Peyer's patch (tissue), 4 donors: ENCODE measurements at regions not wholly inside any gene's neighbourhood (a gene's known extent, or its start where the extent isn't known, plus 50 kb on each side); places are given as distances from the start of the nearest gene placed in this dataset.

ENCODE experiments used
- CTCF ChIP-seq, 6 experiments: fragments of 450-650 bp in 4 of 6; fragments of 200-600 bp in 2 of 6; sonication (generic) in 1 of 6; IDR thresholded peaks; one replicate each; pipeline ENCODE4 v1.5.1; 2017 to 2019; ENCODE audit warnings: antibody characterized with exemption in 6 of 6, mild to moderate bottlenecking in 3 of 6, moderate library complexity in 1 of 6
- POLR2A ChIP-seq, 2 donors: fragments of 450-650 bp; IDR thresholded peaks; one replicate each; pipeline ENCODE4 v1.5.1; 2017; ENCODE audit warnings: antibody characterized with exemption in 2 of 2, mild to moderate bottlenecking in 2 of 2, moderate library complexity in 2 of 2

GRCh38 chr11:39037611-39038010 lies 2421.8 kb downstream of the LRRC4C start:
- TF ChIP-seq POLR2A (IDR thresholded peaks at IDR 0.05) (no peak), CTCF (IDR thresholded peaks at IDR 0.05) (no peak)
